Thyroid gland (tissue), 4 donors: ENCODE measurements at regions not wholly inside any gene's neighbourhood (a gene's known extent, or its start where the extent isn't known, plus 50 kb on each side); places are given as distances from the start of the nearest gene placed in this dataset.

Source experiments
- POLR2A ChIP-seq, 2 donors: fragments of 450-650 bp; IDR thresholded peaks; one replicate each; pipeline ENCODE4 v1.6.1; 2017; ENCODE audit warnings: antibody characterized with exemption in 2 of 2, mild to moderate bottlenecking in 2 of 2, moderate library complexity in 1 of 2
- TF ChIP-seq, protein P1 (sequence below), 6 experiments: fragments of 200-600 bp in 3 of 6; fragments of 450-650 bp in 3 of 6; sonication (generic) in 3 of 6; IDR thresholded peaks; one replicate each; pipeline ENCODE4 v1.5.1; 2016 to 2019; ENCODE audit warnings: antibody characterized with exemption in 6 of 6, mild to moderate bottlenecking in 2 of 6, inconsistent platforms in 1 of 6, moderate library complexity in 1 of 6

DNA sequence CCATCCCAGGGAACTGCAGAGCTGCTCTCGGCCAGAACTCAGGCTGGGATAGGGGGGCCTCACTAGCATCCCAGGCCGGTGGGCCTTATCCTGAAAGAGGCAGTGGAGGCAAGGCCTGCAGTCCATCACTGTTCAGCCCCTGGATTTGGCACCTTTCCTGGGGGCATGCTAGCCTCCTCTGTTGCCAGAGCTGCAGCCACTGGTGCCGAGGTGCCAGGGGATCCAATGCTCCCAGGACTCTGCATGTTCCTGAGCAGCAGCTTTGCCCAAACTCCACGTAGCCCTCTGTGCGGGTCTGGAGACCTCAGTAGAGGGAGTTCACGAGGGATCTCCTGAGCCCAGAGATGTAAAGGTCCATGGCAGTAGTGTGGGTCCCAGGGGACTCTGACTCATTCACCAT lies 551.7 kb upstream of the AMOT start:
- TF ChIP-seq, protein P1, sequence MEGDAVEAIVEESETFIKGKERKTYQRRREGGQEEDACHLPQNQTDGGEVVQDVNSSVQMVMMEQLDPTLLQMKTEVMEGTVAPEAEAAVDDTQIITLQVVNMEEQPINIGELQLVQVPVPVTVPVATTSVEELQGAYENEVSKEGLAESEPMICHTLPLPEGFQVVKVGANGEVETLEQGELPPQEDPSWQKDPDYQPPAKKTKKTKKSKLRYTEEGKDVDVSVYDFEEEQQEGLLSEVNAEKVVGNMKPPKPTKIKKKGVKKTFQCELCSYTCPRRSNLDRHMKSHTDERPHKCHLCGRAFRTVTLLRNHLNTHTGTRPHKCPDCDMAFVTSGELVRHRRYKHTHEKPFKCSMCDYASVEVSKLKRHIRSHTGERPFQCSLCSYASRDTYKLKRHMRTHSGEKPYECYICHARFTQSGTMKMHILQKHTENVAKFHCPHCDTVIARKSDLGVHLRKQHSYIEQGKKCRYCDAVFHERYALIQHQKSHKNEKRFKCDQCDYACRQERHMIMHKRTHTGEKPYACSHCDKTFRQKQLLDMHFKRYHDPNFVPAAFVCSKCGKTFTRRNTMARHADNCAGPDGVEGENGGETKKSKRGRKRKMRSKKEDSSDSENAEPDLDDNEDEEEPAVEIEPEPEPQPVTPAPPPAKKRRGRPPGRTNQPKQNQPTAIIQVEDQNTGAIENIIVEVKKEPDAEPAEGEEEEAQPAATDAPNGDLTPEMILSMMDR (IDR thresholded peaks at IDR 0.05): no peak
- TF ChIP-seq POLR2A (IDR thresholded peaks at IDR 0.05): no peak
